K562 (cell line): ENCODE measurements at regions not wholly inside any gene's neighbourhood (a gene's known extent, or its start where the extent isn't known, plus 50 kb on each side); places are given as distances from the start of the nearest gene placed in this dataset.
A peak's percentile ranks its signal among the peaks of the same experiment; 100 is the strongest.

ENCODE experiments used
- ATAC-seq: fragments of 200-7000 bp; cut with Tn5 transposase; 3 replicates; pipeline ENCODE4 v1.9.1; 2020; ENCODE audit warnings: moderate library complexity
- BruUV-seq: library from RNA; stranded (reverse); fragments of 400-500 nt; replicated peaks from 2 replicates; lab custom pipeline; 2021; lab: Mats Ljungman, UMichigan
- CTCF ChIA-PET: fragments of 300-600 bp; formaldehyde crosslinking; extraction: SDS; loops from one replicate; lab custom pipeline; 2021; ENCODE audit warnings: low intra/inter-chr PET ratio; lab: Yijun Ruan, JAX
- POLR2A ChIA-PET: fragments of 300-600, 350-650 bp; sonication (Branson Sonifier 250); formaldehyde crosslinking; extraction: SDS; loops from one replicate; lab custom pipeline; 2021; ENCODE audit warnings: antibody characterized with exemption, inconsistent platforms; lab: Yijun Ruan, JAX
- DNase-seq, 4 experiments: peaks; one replicate each; pipeline versions ENCODE4 v3.0.0 to v3.0.0-alpha.2; 2011 to 2018; ENCODE audit warnings: low spot score in 3 of 4, mixed read lengths in 3 of 4; ENCODE audit errors: extremely low read depth in 1 of 4
- FAIRE-seq: peaks from 2 replicates; lab custom pipeline; 2011; peaks lifted over from hg19 to GRCh38; lab: Jason Lieb, UNC
- H2AFZ ChIP-seq: 2 replicates; pipeline ENCODE4 v1.6.0; 2011; ENCODE audit warnings: low read depth, low read length, control low read depth, inconsistent platforms
- H3K27ac ChIP-seq: fragments of 200-600 bp; 3 replicates; pipeline ENCODE4 v1.8.0; 2011; ENCODE audit warnings: low read depth, mild to moderate bottlenecking, control low read depth, inconsistent platforms, low read length, moderate library complexity, mixed read lengths; ENCODE audit errors: extremely low read depth
- H3K27me3 ChIP-seq, 2 experiments: fragments of 300-600 bp in 1 of 2; 2 replicates in 1 of 2; 3 replicates in 1 of 2; pipeline versions ENCODE4 v1.6.0 to v1.8.0; 2011; ENCODE audit warnings: inconsistent platforms in 2 of 2, low read length in 2 of 2, mild to moderate bottlenecking in 1 of 2, mixed read lengths in 1 of 2, moderate library complexity in 1 of 2; ENCODE audit not compliant: control insufficient read depth in 2 of 2, insufficient read depth in 2 of 2
- H3K36me3 ChIP-seq: fragments of 300-600 bp; 3 replicates; pipeline ENCODE4 v1.8.0; 2011; ENCODE audit warnings: mild to moderate bottlenecking, low read length, inconsistent platforms; ENCODE audit not compliant: control insufficient read depth, insufficient read depth
- H3K4me1 ChIP-seq, 2 experiments: fragments of 200-600 bp in 1 of 2; replicated peaks in 1 of 2; 2 replicates in 1 of 2; 3 replicates in 1 of 2; pipeline versions ENCODE4 v1.5.1 to v1.8.0; 2011; ENCODE audit warnings: inconsistent platforms in 2 of 2, low read length in 2 of 2, mild to moderate bottlenecking in 1 of 2, mixed read lengths in 1 of 2, moderate library complexity in 1 of 2; ENCODE audit not compliant: control insufficient read depth in 2 of 2, insufficient read depth in 2 of 2
- H3K4me2 ChIP-seq: 2 replicates; pipeline ENCODE4 v1.6.1; 2011; ENCODE audit warnings: low read length, control low read depth, inconsistent platforms, mixed read lengths; ENCODE audit not compliant: insufficient read depth
- H3K4me3 ChIP-seq: fragments of 200-600 bp; sonication (generic), shearing (Covaris generic); 2 replicates; pipeline ENCODE4 v1.5.1; 2016; ENCODE audit warnings: control low read depth, inconsistent platforms
- H3K79me2 ChIP-seq: fragments of 200-600 bp; 3 replicates; pipeline ENCODE4 v1.8.0; 2011; ENCODE audit warnings: low read length, inconsistent platforms; ENCODE audit not compliant: control insufficient read depth, insufficient read depth
- H3K9ac ChIP-seq, 2 experiments: 2 replicates each; pipeline versions ENCODE4 v1.6.0 to v1.6.1; 2011; ENCODE audit warnings: low read depth in 2 of 2, low read length in 2 of 2, control low read depth in 1 of 2, inconsistent platforms in 1 of 2, mild to moderate bottlenecking in 1 of 2, mixed read lengths in 1 of 2; ENCODE audit not compliant: insufficient read depth in 1 of 2
- H3K9me1 ChIP-seq: one replicate; pipeline ENCODE4 v1.6.0; 2011; ENCODE audit warnings: inconsistent platforms, mild to moderate bottlenecking, low read length, moderate library complexity; ENCODE audit not compliant: control insufficient read depth, insufficient read depth
- H3K9me3 ChIP-seq: replicated peaks from 2 replicates; pipeline ENCODE4 v1.5.1; 2011; ENCODE audit warnings: low read depth, low read length, inconsistent platforms; ENCODE audit not compliant: control insufficient read depth, insufficient read depth
- H4K20me1 ChIP-seq: replicated peaks from 2 replicates; pipeline ENCODE4 v1.6.1; 2011; ENCODE audit warnings: low read length, inconsistent platforms, mixed read lengths; ENCODE audit not compliant: control insufficient read depth, insufficient read depth
- BRF2 ChIP-seq: IDR thresholded peaks from 3 replicates; pipeline ENCODE4 v1.6.1; 2011; ENCODE audit warnings: borderline replicate concordance, mild to moderate bottlenecking; ENCODE audit not compliant: insufficient read length, insufficient read depth
- C11orf30 ChIP-seq: fragments of 450-650 bp; IDR thresholded peaks from 2 replicates; pipeline ENCODE4 v1.6.1; 2016; ENCODE audit warnings: low read depth, mild to moderate bottlenecking
- CAMTA2 ChIP-seq: fragments of 250-450 bp; sonication (Bioruptor Pico); conservative IDR thresholded peaks from 2 replicates; pipeline ENCODE4 v1.5.1; 2022
- CEBPZ ChIP-seq: fragments of 150-350 bp; IDR thresholded peaks from 2 replicates; pipeline ENCODE4 v1.6.1; 2014; ENCODE audit warnings: low read depth, mild to moderate bottlenecking, low read length, borderline replicate concordance
- CHD2 ChIP-seq: IDR thresholded peaks from 2 replicates; pipeline ENCODE4 v1.6.1; 2011; ENCODE audit warnings: low read depth, low read length
- ELF1 ChIP-seq: fragments of 200-800 bp; sonication (Bioruptor generic); IDR thresholded peaks from 2 replicates; pipeline ENCODE4 v1.6.1; 2016; ENCODE audit warnings: missing genetic modification characterization, missing compliant biosample characterization
- FOXA3 ChIP-seq, 2 experiments: fragments of 450-650 bp in 1 of 2; sonication (generic) in 1 of 2; formaldehyde crosslinking; IDR thresholded peaks in 1 of 2; conservative IDR thresholded peaks in 1 of 2; 2 replicates each; pipeline versions ENCODE4 v1.4.0 to v1.8.0; 2020 to 2022; ENCODE audit warnings: mild to moderate bottlenecking in 2 of 2, missing genetic modification reagents in 1 of 2
- GATAD2B ChIP-seq: fragments of 450-650 bp; IDR thresholded peaks from 2 replicates; pipeline ENCODE4 v1.6.1; 2017; ENCODE audit warnings: mild to moderate bottlenecking, borderline replicate concordance
- HEY1 ChIP-seq: fragments of 250-450 bp; sonication (Bioruptor Pico); IDR thresholded peaks from 2 replicates; pipeline ENCODE4 v1.5.0; 2020; ENCODE audit warnings: mild to moderate bottlenecking, moderate library complexity, borderline replicate concordance
- HNRNPH1 ChIP-seq: fragments of 200-400 bp; formaldehyde crosslinking; optimal IDR thresholded peaks from 2 replicates; pipeline ENCODE3; 2017; ENCODE audit warnings: low read depth, mild to moderate bottlenecking, low read length, moderate library complexity
- MAFG ChIP-seq: fragments of 450-650 bp; conservative IDR thresholded peaks from 2 replicates; pipeline ENCODE4 v1.6.1; 2016; ENCODE audit warnings: missing genetic modification characterization, missing compliant biosample characterization
- NFXL1 ChIP-seq: fragments of 450-650 bp; formaldehyde crosslinking; IDR thresholded peaks from 2 replicates; pipeline ENCODE4 v1.4.0; 2021; ENCODE audit warnings: mild to moderate bottlenecking
- RBBP5 ChIP-seq: fragments of 200-600 bp; sonication (generic); IDR thresholded peaks from 2 replicates; pipeline ENCODE4 v1.6.1; 2012; ENCODE audit warnings: borderline replicate concordance, mild to moderate bottlenecking, low read length, control low read depth, inconsistent platforms; ENCODE audit not compliant: insufficient read depth, poor library complexity, severe bottlenecking
- RNF2 ChIP-seq: sonication (generic); IDR thresholded peaks from 2 replicates; pipeline ENCODE4 v1.6.1; 2016
- SMAD2 ChIP-seq: fragments of 150-350 bp; IDR thresholded peaks from 2 replicates; pipeline ENCODE4 v1.6.1; 2014; ENCODE audit warnings: low read depth, mild to moderate bottlenecking, low read length
- ZFP30 ChIP-seq: fragments of 250-450 bp; sonication (Bioruptor Pico); IDR thresholded peaks from 2 replicates; pipeline ENCODE4 v1.8.0; 2022; ENCODE audit warnings: moderate library complexity, mild to moderate bottlenecking, inconsistent platforms, borderline replicate concordance
- ZNF316 ChIP-seq: fragments of 450-650 bp; IDR thresholded peaks from 2 replicates; pipeline ENCODE4 v1.6.1; 2016
- ZNF41 ChIP-seq: fragments of 250-450 bp; sonication (Bioruptor Pico); conservative IDR thresholded peaks from 2 replicates; pipeline ENCODE4 v1.4.0; 2020; ENCODE audit warnings: mild to moderate bottlenecking
- ZNF431 ChIP-seq: sonication (generic); formaldehyde crosslinking; IDR thresholded peaks from 2 replicates; pipeline ENCODE4 v1.8.0; 2022; ENCODE audit warnings: mild to moderate bottlenecking, missing genetic modification reagents
- ZNF644 ChIP-seq: fragments of 200-800 bp; sonication (Bioruptor generic); IDR thresholded peaks from 2 replicates; pipeline ENCODE4 v1.6.1; 2016; ENCODE audit warnings: low read depth, missing genetic modification characterization, missing compliant biosample characterization
- WGBS: fragments of 100-300 bp; shearing (Covaris generic); methylation state at CpG from one replicate; pipeline ENCODE4 v1.1.6; 2016; ENCODE audit warnings: low coverage, mixed read lengths; ENCODE audit not compliant: insufficient coverage; ENCODE audit errors: missing lambda C conversion rate; 5-methylcytosine and 5-hydroxymethylcytosine counted together
- in situ Hi-C: fragments of 300-500 bp; cut with MboI; formaldehyde crosslinking; loops from 4 replicates; pipeline ENCODE4 v1.15.0; 2018; ENCODE audit warnings: inconsistent platforms, mixed read lengths
- intact Hi-C: fragments of 100-400 bp; cut with micrococcal nuclease; formaldehyde crosslinking; loops from 2 replicates; pipeline ENCODE4 v1.14.2; 2022

- TF ChIP-seq CEBPZ (no peak), ZFP30 (CRISPR knock-in tag) (no peak), HNRNPH1 (no peak)
These were observed 369.9 kb upstream of the PCDH7 start (continued) for GRCh38 chr4:30350288-30350687.

GRCh38 chr4:30354605-30355004 is 365.6 kb upstream of the PCDH7 start:
- H2AFZ ChIP-seq, result no peak overlapping the region
- intact Hi-C loops, result no loop called here
- POLR2A ChIA-PET, result no interaction called here
- no peak for TF ChIP-seq GATAD2B
- TF ChIP-seq BRF2, result no peak
- no peak for TF ChIP-seq ZNF644 (tag)
- peak; percentile 64 for TF ChIP-seq ZNF316
- no peak for TF ChIP-seq RBBP5
- no peak for TF ChIP-seq ZNF41 (CRISPR knock-in tag)
- no peak for TF ChIP-seq RNF2
- peak; percentile 41; the same call in 1 of the 2 replicates for TF ChIP-seq C11orf30
- no peak for TF ChIP-seq CHD2
- no peak for TF ChIP-seq NFXL1
- TF ChIP-seq ZNF431 (CRISPR knock-in tag), result no peak
- TF ChIP-seq CAMTA2, result no peak
- TF ChIP-seq FOXA3 (CRISPR knock-in tag; conservative IDR thresholded peaks at IDR 0.05 in 1 of 2, IDR thresholded peaks at IDR 0.05 in 1 of 2), result no peak
- TF ChIP-seq ELF1 (tag), result no peak
- peak; percentile 42; the same call in 1 of the 2 replicates for TF ChIP-seq MAFG
- no peak for TF ChIP-seq SMAD2
- no peak for TF ChIP-seq HEY1 (CRISPR knock-in tag)

More at GRCh38 chr4:30354605-30355004, 365.6 kb upstream of the PCDH7 start:
- Histone ChIP-seq H3K4me1 (no peaks in the 10 kb centered on the region), H3K27ac (no peak overlapping the region), H3K4me2 (no peak overlapping the region), H3K9me1 (no peaks in the 10 kb centered on the region), H3K4me3 (no peak overlapping the region), H3K9me3 (no peaks in the 10 kb centered on the region), H4K20me1 (no peaks in the 10 kb centered on the region), H3K36me3 (no peaks in the 10 kb centered on the region), H3K9ac (no peak overlapping the region), H3K79me2 (no peaks in the 10 kb centered on the region), H3K27me3 (no peaks in the 10 kb centered on the region)
- in situ Hi-C loops, result no loop called here
- BruUV-seq, result no TSS peak
- ATAC-seq (no peak), FAIRE-seq (no peak), DNase-seq (no peak)
- CTCF ChIA-PET, result no interaction called here
- WGBS, result 0% methylated on average over 1 of the region's 1 CpG
